ENCODE measurements at regions not wholly inside any gene's neighbourhood (a gene's known extent, or its start where the extent isn't known, plus 50 kb on each side); places are given as distances from the start of the nearest gene placed in this dataset.

DNA sequence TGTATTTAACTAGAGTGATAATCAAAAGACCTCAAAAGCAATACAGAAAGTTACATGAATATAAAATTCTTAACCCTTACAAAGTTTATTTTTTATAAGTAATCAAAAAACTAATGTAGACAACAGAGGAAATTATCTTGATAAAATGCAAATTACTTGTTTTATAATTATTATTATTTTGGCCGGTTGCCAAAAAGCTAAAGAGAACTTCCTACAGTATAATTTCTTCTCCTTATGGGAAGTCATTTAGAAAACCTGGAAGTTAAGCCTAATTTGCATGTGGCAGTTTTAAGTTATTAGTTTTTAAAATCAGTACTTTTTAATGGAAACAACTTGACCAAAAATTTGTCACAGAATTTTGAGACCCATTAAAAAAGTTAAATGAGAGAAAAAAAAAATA lies 621.3 kb upstream of the PCDH10 start (continued):
- TF ChIP-seq MAFK (conservative IDR thresholded peaks at IDR 0.05 in 1 of 2, IDR thresholded peaks at IDR 0.05 in 1 of 2; ENCODE audit: low read length in 2 of 2) (no peak), EEA1 (CRISPR knock-in tag; IDR thresholded peaks at IDR 0.05; ENCODE audit: borderline replicate concordance) (no peak), RFXAP (CRISPR knock-in tag; IDR thresholded peaks at IDR 0.05; ENCODE audit: borderline replicate concordance) (no peak), ZNF567 (CRISPR knock-in tag; IDR thresholded peaks at IDR 0.05; ENCODE audit: borderline replicate concordance) (no peak), GLI4 (CRISPR knock-in tag; IDR thresholded peaks at IDR 0.05; ENCODE audit: borderline replicate concordance) (no peak), SAFB2 (CRISPR knock-in tag; IDR thresholded peaks at IDR 0.05; ENCODE audit: borderline replicate concordance, low read depth) (no peak)
- TF ChIP-seq, protein P1, sequence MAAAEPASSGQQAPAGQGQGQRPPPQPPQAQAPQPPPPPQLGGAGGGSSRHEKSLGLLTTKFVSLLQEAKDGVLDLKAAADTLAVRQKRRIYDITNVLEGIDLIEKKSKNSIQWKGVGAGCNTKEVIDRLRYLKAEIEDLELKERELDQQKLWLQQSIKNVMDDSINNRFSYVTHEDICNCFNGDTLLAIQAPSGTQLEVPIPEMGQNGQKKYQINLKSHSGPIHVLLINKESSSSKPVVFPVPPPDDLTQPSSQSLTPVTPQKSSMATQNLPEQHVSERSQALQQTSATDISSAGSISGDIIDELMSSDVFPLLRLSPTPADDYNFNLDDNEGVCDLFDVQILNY (CRISPR knock-in tag; conservative IDR thresholded peaks at IDR 0.05) = no peak

GRCh38 chr4:132530861-132531260 lies 618.2 kb upstream of the PCDH10 start:
- Histone ChIP-seq H4K20me1 (ENCODE audit: insufficient read depth, low read length) (no peaks in the 10 kb centered on the region), H3K4me2 (ENCODE audit: low read depth, low read length) (no peak overlapping the region), H3K4me1 (ENCODE audit: insufficient read depth, low read length) (no peaks in the 10 kb centered on the region), H3K9ac (ENCODE audit: insufficient read depth, low read depth, low read length) (no peak overlapping the region), H3K36me3 (replicated peaks in 1 of 2; ENCODE audit: control insufficient read depth in 1 of 2, insufficient read depth in 2 of 2, low read length in 2 of 2) (no peaks in the 10 kb centered on the region), H3K79me2 (ENCODE audit: insufficient read depth, low read length) (no peaks in the 10 kb centered on the region), H3K27me3 (ENCODE audit: control insufficient read depth in 1 of 2, insufficient read depth in 2 of 2, low read length in 2 of 2) (no peaks in the 10 kb centered on the region), H2AFZ (ENCODE audit: low read length) (no peak overlapping the region), H3K27ac (ENCODE audit: extremely low read length, insufficient read depth, low read length) (no peak overlapping the region), H3K4me3 (replicated peaks in 1 of 3; ENCODE audit: insufficient read depth in 1 of 3, low read depth in 2 of 3, low read length in 3 of 3) (no peak overlapping the region), H3K9me3 (ENCODE audit: low read length) (no peaks in the 10 kb centered on the region)
- ChIA-PET POLR2A (no interaction called here), CTCF (ENCODE audit: low intra/inter-chr PET ratio, low total read pairs) (no interaction called here)
- TF ChIP-seq NFE2L1 (CRISPR knock-in tag; IDR thresholded peaks at IDR 0.05; ENCODE audit: borderline replicate concordance) (no peak), SNRNP70 (IDR thresholded peaks at IDR 0.05; ENCODE audit: low read depth, low read length) (no peak), NKX3-1 (CRISPR knock-in tag; IDR thresholded peaks at IDR 0.05) (no peak), REPIN1 (CRISPR knock-in tag; IDR thresholded peaks at IDR 0.05; ENCODE audit: borderline replicate concordance, low read depth) (no peak), ZNF484 (CRISPR knock-in tag; IDR thresholded peaks at IDR 0.05; ENCODE audit: borderline replicate concordance, low read depth) (no peak)
- TF ChIP-seq, protein P1 (CRISPR knock-in tag; conservative IDR thresholded peaks at IDR 0.05) = no peak
- TF ChIP-seq, protein P2, sequence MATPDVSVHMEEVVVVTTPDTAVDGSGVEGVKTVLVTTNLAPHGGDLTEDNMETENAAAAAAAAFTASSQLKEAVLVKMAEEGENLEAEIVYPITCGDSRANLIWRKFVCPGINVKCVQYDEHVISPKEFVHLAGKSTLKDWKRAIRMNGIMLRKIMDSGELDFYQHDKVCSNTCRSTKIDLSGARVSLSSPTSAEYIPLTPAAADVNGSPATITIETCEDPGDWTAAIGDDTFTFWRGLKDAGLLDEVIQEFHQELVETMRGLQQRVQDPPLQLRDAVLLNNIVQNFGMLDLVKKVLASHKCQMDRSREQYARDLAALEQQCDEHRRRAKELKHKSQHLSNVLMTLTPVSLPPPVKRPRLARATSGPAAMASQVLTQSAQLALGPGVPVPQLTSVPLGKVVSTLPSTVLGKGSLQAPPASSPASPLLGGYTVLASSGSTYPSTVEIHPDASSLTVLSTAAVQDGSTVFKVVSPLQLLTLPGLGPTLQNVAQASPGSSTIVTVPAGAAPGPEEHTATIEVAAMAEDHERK (CRISPR knock-in tag; IDR thresholded peaks at IDR 0.05; ENCODE audit: low read depth) = no peak
- TF ChIP-seq, protein P3, sequence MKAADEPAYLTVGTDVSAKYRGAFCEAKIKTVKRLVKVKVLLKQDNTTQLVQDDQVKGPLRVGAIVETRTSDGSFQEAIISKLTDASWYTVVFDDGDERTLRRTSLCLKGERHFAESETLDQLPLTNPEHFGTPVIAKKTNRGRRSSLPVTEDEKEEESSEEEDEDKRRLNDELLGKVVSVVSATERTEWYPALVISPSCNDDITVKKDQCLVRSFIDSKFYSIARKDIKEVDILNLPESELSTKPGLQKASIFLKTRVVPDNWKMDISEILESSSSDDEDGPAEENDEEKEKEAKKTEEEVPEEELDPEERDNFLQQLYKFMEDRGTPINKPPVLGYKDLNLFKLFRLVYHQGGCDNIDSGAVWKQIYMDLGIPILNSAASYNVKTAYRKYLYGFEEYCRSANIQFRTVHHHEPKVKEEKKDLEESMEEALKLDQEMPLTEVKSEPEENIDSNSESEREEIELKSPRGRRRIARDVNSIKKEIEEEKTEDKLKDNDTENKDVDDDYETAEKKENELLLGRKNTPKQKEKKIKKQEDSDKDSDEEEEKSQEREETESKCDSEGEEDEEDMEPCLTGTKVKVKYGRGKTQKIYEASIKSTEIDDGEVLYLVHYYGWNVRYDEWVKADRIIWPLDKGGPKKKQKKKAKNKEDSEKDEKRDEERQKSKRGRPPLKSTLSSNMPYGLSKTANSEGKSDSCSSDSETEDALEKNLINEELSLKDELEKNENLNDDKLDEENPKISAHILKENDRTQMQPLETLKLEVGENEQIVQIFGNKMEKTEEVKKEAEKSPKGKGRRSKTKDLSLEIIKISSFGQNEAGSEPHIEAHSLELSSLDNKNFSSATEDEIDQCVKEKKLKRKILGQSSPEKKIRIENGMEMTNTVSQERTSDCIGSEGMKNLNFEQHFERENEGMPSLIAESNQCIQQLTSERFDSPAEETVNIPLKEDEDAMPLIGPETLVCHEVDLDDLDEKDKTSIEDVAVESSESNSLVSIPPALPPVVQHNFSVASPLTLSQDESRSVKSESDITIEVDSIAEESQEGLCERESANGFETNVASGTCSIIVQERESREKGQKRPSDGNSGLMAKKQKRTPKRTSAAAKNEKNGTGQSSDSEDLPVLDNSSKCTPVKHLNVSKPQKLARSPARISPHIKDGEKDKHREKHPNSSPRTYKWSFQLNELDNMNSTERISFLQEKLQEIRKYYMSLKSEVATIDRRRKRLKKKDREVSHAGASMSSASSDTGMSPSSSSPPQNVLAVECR (CRISPR knock-in tag; IDR thresholded peaks at IDR 0.05; ENCODE audit: borderline replicate concordance) = no peak
- WGBS (ENCODE audit: low lambda C conversion rate) = 3% methylated on average over 2 of the region's 2 CpGs
- no TSS peak for BruUV-seq (replicated peaks)
- intact Hi-C loops (cut with micrococcal nuclease; ENCODE audit: unreplicated experiment) (no loop called here), in situ Hi-C loops (cut with HindIII; ENCODE audit: extremely low pct_ligation_motif_present, low pct_unique_long_range_greater_than_20kb) (no loop called here)
- FAIRE-seq (no peak), ATAC-seq (no peak), DNase-seq (ENCODE audit: low spot score) (no peak)

All from HepG2 (cell line).